HEK293T (cell line): ENCODE measurements at regions not wholly inside any gene's neighbourhood (a gene's known extent, or its start where the extent isn't known, plus 50 kb on each side); places are given as distances from the start of the nearest gene placed in this dataset.

Experiments used
- ARNT ChIP-seq: fragments of 450-650 bp; IDR thresholded peaks from 2 replicates; pipeline ENCODE4 v1.6.1; 2017; ENCODE audit warnings: mild to moderate bottlenecking
- BHLHE40 ChIP-seq: fragments of 450-650 bp; IDR thresholded peaks from 2 replicates; pipeline ENCODE4 v1.6.1; 2016; ENCODE audit warnings: mild to moderate bottlenecking, moderate library complexity, borderline replicate concordance
- CTBP1 ChIP-seq: fragments of 450-650 bp; IDR thresholded peaks from 2 replicates; pipeline ENCODE4 v1.6.1; 2016; ENCODE audit warnings: borderline replicate concordance
- ELF4 ChIP-seq: fragments of 450-650 bp; IDR thresholded peaks from 2 replicates; pipeline ENCODE4 v1.6.1; 2017; ENCODE audit warnings: antibody characterized with exemption
- FOXK2 ChIP-seq: fragments of 450-650 bp; IDR thresholded peaks from 2 replicates; pipeline ENCODE4 v1.6.1; 2016; ENCODE audit warnings: mild to moderate bottlenecking
- FOXM1 ChIP-seq: fragments of 450-650 bp; IDR thresholded peaks from 2 replicates; pipeline ENCODE4 v1.6.1; 2017; ENCODE audit warnings: mild to moderate bottlenecking, borderline replicate concordance
- LEF1 ChIP-seq: fragments of 450-650 bp; IDR thresholded peaks from 2 replicates; pipeline ENCODE4 v1.6.1; 2017; ENCODE audit warnings: mild to moderate bottlenecking, borderline replicate concordance
- NFRKB ChIP-seq: fragments of 450-650 bp; IDR thresholded peaks from 2 replicates; pipeline ENCODE4 v1.6.1; 2016; ENCODE audit warnings: mild to moderate bottlenecking, moderate library complexity
- SP1 ChIP-seq: fragments of 450-650 bp; IDR thresholded peaks from 2 replicates; pipeline ENCODE4 v1.6.1; 2017

DNA sequence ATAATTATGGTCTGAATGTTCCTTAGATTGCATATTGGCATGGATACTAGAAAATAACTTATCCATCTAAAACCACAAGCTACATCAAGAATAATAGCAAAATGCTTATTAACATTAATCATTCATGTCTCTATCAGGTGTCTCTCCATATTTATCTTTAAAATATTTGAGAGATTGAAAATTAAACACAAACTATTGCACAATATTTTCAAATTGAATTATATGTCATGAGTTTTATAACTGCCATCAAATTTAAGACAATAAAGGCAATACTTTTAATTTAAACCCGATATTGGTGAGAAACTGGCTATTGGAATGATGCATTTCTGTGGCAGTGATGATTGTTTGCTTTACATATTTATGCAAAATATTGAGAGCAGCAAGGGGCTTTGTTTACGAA lies 1506.8 kb upstream of the B3GALT2 start:
- TF ChIP-seq FOXK2 (no peak), SP1 (no peak), LEF1 (no peak), ELF4 (no peak), BHLHE40 (no peak), FOXM1 (no peak), NFRKB (no peak), ARNT (no peak), CTBP1 (no peak)
